ENCODE measurements at regions not wholly inside any gene's neighbourhood (a gene's known extent, or its start where the extent isn't known, plus 50 kb on each side); places are given as distances from the start of the nearest gene placed in this dataset.

DNA sequence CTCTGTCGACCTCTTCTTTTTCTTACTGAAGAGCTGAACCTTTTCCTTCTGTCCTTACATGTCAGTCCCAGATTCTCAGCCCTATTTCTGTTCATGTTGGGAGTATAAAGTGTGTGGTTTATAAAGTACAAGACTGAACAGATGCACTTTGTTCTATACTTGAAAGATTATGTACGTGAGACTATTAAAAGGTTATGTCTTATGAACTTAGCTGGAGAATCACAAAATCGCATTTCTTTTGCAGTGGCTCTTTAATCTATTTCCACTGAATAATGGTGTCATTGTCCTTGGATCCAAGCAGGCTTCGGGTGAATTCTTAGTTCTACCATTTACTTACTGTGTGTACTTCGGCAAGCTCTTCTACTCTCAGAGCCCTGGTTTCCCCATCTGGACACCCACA lies 558.4 kb downstream of the TMEM135 start:
- TF ChIP-seq, protein P1, sequence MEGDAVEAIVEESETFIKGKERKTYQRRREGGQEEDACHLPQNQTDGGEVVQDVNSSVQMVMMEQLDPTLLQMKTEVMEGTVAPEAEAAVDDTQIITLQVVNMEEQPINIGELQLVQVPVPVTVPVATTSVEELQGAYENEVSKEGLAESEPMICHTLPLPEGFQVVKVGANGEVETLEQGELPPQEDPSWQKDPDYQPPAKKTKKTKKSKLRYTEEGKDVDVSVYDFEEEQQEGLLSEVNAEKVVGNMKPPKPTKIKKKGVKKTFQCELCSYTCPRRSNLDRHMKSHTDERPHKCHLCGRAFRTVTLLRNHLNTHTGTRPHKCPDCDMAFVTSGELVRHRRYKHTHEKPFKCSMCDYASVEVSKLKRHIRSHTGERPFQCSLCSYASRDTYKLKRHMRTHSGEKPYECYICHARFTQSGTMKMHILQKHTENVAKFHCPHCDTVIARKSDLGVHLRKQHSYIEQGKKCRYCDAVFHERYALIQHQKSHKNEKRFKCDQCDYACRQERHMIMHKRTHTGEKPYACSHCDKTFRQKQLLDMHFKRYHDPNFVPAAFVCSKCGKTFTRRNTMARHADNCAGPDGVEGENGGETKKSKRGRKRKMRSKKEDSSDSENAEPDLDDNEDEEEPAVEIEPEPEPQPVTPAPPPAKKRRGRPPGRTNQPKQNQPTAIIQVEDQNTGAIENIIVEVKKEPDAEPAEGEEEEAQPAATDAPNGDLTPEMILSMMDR (conservative IDR thresholded peaks at IDR 0.05; ENCODE audit: low read length), result no peak
- TF ChIP-seq EZH2phosphoT487 (IDR thresholded peaks at IDR 0.05; ENCODE audit: borderline replicate concordance), result no peak
